ENCODE measurements at regions not wholly inside any gene's neighbourhood (a gene's known extent, or its start where the extent isn't known, plus 50 kb on each side); places are given as distances from the start of the nearest gene placed in this dataset.

DNA sequence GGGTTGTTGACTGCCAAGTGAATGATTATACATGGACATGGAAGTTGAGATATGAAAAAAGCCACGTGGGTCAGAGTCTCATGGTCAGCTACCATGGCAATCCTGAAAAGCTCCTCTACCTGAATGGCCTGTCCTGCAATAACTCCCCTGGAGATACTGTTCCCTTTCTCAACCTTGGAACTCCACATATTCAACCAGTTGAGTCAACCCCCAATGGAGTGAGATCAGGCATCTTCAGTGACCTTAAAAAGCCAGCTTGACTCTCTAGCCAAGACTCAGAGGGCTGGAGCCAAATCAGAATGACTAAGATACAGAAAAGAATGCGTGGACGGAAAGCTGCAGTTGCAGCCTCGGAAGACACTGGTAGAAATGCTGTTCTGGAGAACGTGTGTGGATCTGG lies 341.3 kb downstream of the FOXA2 start:
- no peak for DNase-seq (ENCODE audit: low spot score in 2 of 2)
- no peaks in the 10 kb centered on the region for H3K36me3 ChIP-seq
- TF ChIP-seq, protein P1, sequence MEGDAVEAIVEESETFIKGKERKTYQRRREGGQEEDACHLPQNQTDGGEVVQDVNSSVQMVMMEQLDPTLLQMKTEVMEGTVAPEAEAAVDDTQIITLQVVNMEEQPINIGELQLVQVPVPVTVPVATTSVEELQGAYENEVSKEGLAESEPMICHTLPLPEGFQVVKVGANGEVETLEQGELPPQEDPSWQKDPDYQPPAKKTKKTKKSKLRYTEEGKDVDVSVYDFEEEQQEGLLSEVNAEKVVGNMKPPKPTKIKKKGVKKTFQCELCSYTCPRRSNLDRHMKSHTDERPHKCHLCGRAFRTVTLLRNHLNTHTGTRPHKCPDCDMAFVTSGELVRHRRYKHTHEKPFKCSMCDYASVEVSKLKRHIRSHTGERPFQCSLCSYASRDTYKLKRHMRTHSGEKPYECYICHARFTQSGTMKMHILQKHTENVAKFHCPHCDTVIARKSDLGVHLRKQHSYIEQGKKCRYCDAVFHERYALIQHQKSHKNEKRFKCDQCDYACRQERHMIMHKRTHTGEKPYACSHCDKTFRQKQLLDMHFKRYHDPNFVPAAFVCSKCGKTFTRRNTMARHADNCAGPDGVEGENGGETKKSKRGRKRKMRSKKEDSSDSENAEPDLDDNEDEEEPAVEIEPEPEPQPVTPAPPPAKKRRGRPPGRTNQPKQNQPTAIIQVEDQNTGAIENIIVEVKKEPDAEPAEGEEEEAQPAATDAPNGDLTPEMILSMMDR (IDR thresholded peaks at IDR 0.05) = no peak
- TF ChIP-seq POLR2AphosphoS5 (IDR thresholded peaks at IDR 0.05) = no peak
- TF ChIP-seq POLR2A (IDR thresholded peaks at IDR 0.05) = no peak
- no peaks in the 10 kb centered on the region for H3K27me3 ChIP-seq
- intact Hi-C loops (cut with DNase I; ENCODE audit: low total_unique reads) = no loop called here
- no peaks in the 10 kb centered on the region for H3K9me3 ChIP-seq
- H3K4me1 ChIP-seq = no peaks in the 10 kb centered on the region
- no peak overlapping the region for H3K4me3 ChIP-seq
- H3K27ac ChIP-seq = no peak overlapping the region

GRCh38 chr20:22241609-22242008 lies 342.8 kb downstream of the FOXA2 start:
- intact Hi-C loops (cut with DNase I; ENCODE audit: low total_unique reads) = no loop called here
- no peak overlapping the region for H3K27ac ChIP-seq
- H3K4me3 ChIP-seq = no peak overlapping the region
- H3K4me1 ChIP-seq = no peaks in the 10 kb centered on the region
- no peaks in the 10 kb centered on the region for H3K36me3 ChIP-seq
- TF ChIP-seq, protein P1 (IDR thresholded peaks at IDR 0.05) = no peak
- no peak for TF ChIP-seq POLR2A (IDR thresholded peaks at IDR 0.05)
- TF ChIP-seq POLR2AphosphoS5 (IDR thresholded peaks at IDR 0.05) = no peak
- no peaks in the 10 kb centered on the region for H3K27me3 ChIP-seq
- no peak for DNase-seq (ENCODE audit: low spot score in 2 of 2)
- H3K9me3 ChIP-seq = no peaks in the 10 kb centered on the region

DNA sequence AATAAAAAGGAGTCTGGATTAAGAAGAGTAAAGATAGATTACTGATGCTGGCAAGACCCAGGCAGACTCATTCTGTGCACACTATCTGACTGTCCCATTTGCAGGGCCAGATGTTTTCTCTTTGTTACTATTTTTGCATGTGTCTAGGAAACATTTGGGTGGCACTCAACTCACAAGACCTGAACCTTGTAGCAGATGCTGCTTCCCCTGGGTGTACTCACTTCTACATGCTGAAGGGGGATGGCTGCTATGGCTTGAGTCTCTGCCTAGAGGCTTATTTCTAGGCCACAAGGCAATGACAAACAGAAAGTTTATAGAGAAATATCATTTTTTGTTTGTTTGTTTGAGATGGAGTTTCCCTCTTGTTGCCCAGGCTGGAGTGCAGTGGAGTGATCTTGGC lies 351.4 kb downstream of the FOXA2 start:
- Histone ChIP-seq H3K4me1 (no peaks in the 10 kb centered on the region), H3K27me3 (peaks cover 0 to 22% of the 10 kb centered on the region in 2 donors), H3K9me3 (no peaks in the 10 kb centered on the region), H3K4me3 (no peak overlapping the region), H3K36me3 (no peaks in the 10 kb centered on the region), H3K27ac (no peak overlapping the region)
- TF ChIP-seq, protein P1 (IDR thresholded peaks at IDR 0.05) = no peak
- TF ChIP-seq POLR2A (IDR thresholded peaks at IDR 0.05) = no peak
- no peak for TF ChIP-seq POLR2AphosphoS5 (IDR thresholded peaks at IDR 0.05)
- intact Hi-C loops (cut with DNase I; ENCODE audit: low total_unique reads) = no loop called here
- DNase-seq (ENCODE audit: low spot score in 2 of 2) = no peak

DNA sequence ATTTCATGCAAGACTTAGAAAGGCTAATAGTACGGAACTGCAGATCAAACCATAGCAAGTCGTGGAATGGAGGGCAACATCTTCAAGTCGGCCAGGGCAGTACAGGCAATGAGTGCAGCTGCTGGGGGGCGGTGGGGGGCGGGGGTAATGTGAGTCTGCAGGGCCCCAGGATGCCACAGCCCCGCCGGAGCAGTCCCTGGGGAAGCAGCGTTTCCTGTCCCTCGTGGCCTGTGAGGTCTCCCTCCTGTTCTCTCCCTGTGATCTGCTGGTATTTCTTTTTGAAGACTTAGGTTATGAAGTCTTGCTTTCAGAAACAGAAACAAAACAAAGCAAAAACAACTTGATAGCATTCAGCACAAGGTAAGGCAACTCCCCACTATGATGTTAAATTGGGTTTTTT lies 351.9 kb downstream of the FOXA2 start:
- no peak for DNase-seq (ENCODE audit: low spot score in 2 of 2)
- Histone ChIP-seq H3K4me3 (no peak overlapping the region), H3K27me3 (peaks cover 0 to 22% of the 10 kb centered on the region in 2 donors), H3K4me1 (no peaks in the 10 kb centered on the region), H3K27ac (no peak overlapping the region), H3K36me3 (no peaks in the 10 kb centered on the region), H3K9me3 (no peaks in the 10 kb centered on the region)
- intact Hi-C loops (cut with DNase I; ENCODE audit: low total_unique reads) = no loop called here
- TF ChIP-seq POLR2A (IDR thresholded peaks at IDR 0.05) (no peak), POLR2AphosphoS5 (IDR thresholded peaks at IDR 0.05) (no peak)
- TF ChIP-seq, protein P1 (IDR thresholded peaks at IDR 0.05) = no peak

DNA sequence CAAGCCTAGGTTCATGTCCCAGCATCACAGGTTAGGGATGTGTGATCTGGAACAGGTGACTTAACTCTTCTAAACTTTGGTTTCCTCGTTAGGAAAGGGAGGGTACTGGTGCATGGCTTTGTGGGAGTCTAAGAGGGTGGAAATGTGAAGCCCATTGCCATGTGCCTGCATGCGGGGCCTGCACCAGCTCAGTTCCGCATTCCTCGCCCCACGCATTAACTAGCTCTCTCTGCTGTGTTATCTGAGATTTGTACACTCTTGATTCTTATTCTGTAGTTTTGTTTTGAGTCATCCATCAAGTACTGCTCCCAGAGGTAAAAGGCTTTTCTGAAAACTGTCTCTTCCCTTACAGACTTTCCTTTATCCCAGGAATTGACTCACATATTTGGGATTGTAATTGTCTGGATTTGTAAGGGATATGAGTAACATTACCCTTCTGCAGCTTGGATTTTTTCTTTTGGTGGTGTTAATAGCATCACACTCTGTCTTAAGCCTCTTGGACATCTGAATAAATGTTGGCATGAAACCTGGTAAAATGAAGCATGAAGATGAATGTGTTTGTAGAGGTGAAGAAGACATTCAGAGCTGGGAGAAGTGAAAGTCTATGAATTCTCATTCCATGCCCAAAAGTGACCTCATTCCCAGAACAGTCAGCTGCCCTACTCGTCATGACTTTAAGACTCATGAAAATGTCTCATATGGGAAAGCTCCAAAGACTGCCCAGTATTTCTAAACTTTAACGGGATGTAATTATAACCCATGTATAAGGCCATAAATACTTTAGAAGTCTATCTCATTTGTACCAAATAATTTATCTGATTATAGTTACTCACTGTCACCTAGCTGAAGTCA lies 357.3 kb downstream of the FOXA2 start:
- no peak for DNase-seq (ENCODE audit: low spot score in 2 of 2)
- intact Hi-C loops (cut with DNase I; ENCODE audit: low total_unique reads) = no loop called here
- H3K27ac ChIP-seq = no peak overlapping the region
- no peaks in the 10 kb centered on the region for H3K36me3 ChIP-seq
- TF ChIP-seq, protein P1 (IDR thresholded peaks at IDR 0.05) = no peak
- no peak for TF ChIP-seq POLR2AphosphoS5 (IDR thresholded peaks at IDR 0.05)
- no peak for TF ChIP-seq POLR2A (IDR thresholded peaks at IDR 0.05)
- no peaks in the 10 kb centered on the region for H3K9me3 ChIP-seq
- H3K27me3 ChIP-seq = no peaks in the 10 kb centered on the region
- no peaks in the 10 kb centered on the region for H3K4me1 ChIP-seq
- no peak overlapping the region for H3K4me3 ChIP-seq

Data from breast epithelium (tissue), 4 donors.